ENCODE measurements at regions not wholly inside any gene's neighbourhood (a gene's known extent, or its start where the extent isn't known, plus 50 kb on each side); places are given as distances from the start of the nearest gene placed in this dataset.

DNA sequence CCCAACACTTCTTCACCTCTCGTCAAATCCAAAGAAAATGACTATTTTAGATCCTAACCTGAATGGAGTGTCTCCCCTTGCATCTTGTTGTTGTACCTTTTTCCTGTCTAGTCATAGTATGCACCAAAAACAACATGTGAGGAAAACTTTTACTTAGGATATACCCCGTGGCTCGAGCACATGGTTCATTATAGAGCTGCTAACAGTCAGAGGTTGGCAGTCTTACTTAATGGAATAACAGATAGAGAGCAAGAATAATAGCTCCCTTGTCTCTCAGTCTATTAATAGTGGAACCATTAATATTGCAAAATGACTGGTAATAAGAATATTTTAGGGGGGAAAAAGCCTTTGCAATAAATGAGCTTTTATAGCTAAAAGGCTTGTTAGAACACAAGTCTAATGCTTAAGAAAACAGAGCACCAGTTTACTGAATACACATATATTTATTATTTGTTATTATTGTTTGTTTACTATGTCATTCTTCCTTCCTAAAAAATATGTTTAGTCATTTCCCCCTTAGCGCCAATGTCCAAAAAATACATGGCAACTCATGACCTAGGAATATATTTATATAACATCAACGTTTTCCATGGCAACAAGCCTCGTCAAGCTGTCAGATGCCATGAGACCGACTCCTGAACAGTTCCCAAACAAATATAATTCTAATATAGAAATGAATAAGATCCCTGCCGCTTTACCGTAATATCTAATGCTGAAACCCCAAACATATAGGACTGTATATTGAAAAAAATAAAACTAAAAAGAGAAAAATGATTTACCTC is 592.4 kb downstream of the SOX5 start:
- TF ChIP-seq EZH2 (IDR thresholded peaks at IDR 0.05; ENCODE audit: low read depth, unreplicated experiment) = no peak
- TF ChIP-seq CREB1 (CRISPR knock-in tag; IDR thresholded peaks at IDR 0.05; ENCODE audit: low read depth) = no peak
- TF ChIP-seq, protein P1, sequence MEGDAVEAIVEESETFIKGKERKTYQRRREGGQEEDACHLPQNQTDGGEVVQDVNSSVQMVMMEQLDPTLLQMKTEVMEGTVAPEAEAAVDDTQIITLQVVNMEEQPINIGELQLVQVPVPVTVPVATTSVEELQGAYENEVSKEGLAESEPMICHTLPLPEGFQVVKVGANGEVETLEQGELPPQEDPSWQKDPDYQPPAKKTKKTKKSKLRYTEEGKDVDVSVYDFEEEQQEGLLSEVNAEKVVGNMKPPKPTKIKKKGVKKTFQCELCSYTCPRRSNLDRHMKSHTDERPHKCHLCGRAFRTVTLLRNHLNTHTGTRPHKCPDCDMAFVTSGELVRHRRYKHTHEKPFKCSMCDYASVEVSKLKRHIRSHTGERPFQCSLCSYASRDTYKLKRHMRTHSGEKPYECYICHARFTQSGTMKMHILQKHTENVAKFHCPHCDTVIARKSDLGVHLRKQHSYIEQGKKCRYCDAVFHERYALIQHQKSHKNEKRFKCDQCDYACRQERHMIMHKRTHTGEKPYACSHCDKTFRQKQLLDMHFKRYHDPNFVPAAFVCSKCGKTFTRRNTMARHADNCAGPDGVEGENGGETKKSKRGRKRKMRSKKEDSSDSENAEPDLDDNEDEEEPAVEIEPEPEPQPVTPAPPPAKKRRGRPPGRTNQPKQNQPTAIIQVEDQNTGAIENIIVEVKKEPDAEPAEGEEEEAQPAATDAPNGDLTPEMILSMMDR (conservative IDR thresholded peaks at IDR 0.05; ENCODE audit: low read depth in 2 of 2) = no peak
- TF ChIP-seq POLR2AphosphoS5 (IDR thresholded peaks at IDR 0.05; ENCODE audit: low read depth) = no peak
- TF ChIP-seq EZH2phosphoT487 (IDR thresholded peaks at IDR 0.05; ENCODE audit: unreplicated experiment) = no peak
- TF ChIP-seq, protein P2, sequence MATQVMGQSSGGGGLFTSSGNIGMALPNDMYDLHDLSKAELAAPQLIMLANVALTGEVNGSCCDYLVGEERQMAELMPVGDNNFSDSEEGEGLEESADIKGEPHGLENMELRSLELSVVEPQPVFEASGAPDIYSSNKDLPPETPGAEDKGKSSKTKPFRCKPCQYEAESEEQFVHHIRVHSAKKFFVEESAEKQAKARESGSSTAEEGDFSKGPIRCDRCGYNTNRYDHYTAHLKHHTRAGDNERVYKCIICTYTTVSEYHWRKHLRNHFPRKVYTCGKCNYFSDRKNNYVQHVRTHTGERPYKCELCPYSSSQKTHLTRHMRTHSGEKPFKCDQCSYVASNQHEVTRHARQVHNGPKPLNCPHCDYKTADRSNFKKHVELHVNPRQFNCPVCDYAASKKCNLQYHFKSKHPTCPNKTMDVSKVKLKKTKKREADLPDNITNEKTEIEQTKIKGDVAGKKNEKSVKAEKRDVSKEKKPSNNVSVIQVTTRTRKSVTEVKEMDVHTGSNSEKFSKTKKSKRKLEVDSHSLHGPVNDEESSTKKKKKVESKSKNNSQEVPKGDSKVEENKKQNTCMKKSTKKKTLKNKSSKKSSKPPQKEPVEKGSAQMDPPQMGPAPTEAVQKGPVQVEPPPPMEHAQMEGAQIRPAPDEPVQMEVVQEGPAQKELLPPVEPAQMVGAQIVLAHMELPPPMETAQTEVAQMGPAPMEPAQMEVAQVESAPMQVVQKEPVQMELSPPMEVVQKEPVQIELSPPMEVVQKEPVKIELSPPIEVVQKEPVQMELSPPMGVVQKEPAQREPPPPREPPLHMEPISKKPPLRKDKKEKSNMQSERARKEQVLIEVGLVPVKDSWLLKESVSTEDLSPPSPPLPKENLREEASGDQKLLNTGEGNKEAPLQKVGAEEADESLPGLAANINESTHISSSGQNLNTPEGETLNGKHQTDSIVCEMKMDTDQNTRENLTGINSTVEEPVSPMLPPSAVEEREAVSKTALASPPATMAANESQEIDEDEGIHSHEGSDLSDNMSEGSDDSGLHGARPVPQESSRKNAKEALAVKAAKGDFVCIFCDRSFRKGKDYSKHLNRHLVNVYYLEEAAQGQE (IDR thresholded peaks at IDR 0.05; ENCODE audit: unreplicated experiment) = no peak
- no peak for TF ChIP-seq JUNB (IDR thresholded peaks at IDR 0.05; ENCODE audit: unreplicated experiment)
- TF ChIP-seq ZNF331 (CRISPR knock-in tag; IDR thresholded peaks at IDR 0.05; ENCODE audit: low read depth) = no peak

Data from GM23338 (cell line).